OCI-LY3 (cell line): ENCODE measurements at regions not wholly inside any gene's neighbourhood (a gene's known extent, or its start where the extent isn't known, plus 50 kb on each side); places are given as distances from the start of the nearest gene placed in this dataset.

ENCODE experiments used
- H2AFZ ChIP-seq: fragments of 200-600, 300-600 bp; shearing (Covaris generic); 2 replicates; pipeline ENCODE4 v1.6.0; 2014; ENCODE audit warnings: antibody characterized with exemption, low read depth, low read length
- H3K27ac ChIP-seq: fragments of 200-600, 300-600 bp; sonication (generic); 2 replicates; pipeline ENCODE4 v1.5.1; 2014; ENCODE audit warnings: mild to moderate bottlenecking, low read length, moderate library complexity, mixed read lengths
- H3K27me3 ChIP-seq: fragments of 200-600, 300-600 bp; sonication (generic); 2 replicates; pipeline ENCODE4 v1.6.1; 2014; ENCODE audit warnings: low read depth, low read length, mixed read lengths
- H3K36me3 ChIP-seq: fragments of 200-600, 300-600 bp; sonication (generic); replicated peaks from 2 replicates; pipeline ENCODE3; 2014; ENCODE audit warnings: low read depth, low read length, mixed read lengths
- H3K4me1 ChIP-seq: fragments of 300-600, 200-600 bp; sonication (generic); 2 replicates; pipeline ENCODE4 v1.6.1; 2014; ENCODE audit warnings: low read length, mixed read lengths
- H3K4me2 ChIP-seq: fragments of 200-600, 300-600 bp; sonication (generic); 2 replicates; pipeline ENCODE4 v1.6.1; 2014; ENCODE audit warnings: low read length, mixed read lengths
- H3K4me3 ChIP-seq: fragments of 300-600, 200-600 bp; sonication (generic); 2 replicates; pipeline ENCODE4 v1.5.1; 2014; ENCODE audit warnings: antibody characterized with exemption, mild to moderate bottlenecking, low read length, moderate library complexity
- H3K79me2 ChIP-seq: fragments of 300-600, 200-600 bp; shearing (Covaris generic); 2 replicates; pipeline ENCODE4 v1.6.1; 2014; ENCODE audit warnings: mild to moderate bottlenecking, low read length, mixed read lengths
- H3K9ac ChIP-seq: fragments of 300-600, 200-600 bp; shearing (Covaris generic); 2 replicates; pipeline ENCODE4 v1.6.0; 2014; ENCODE audit warnings: mild to moderate bottlenecking, low read length, moderate library complexity
- H3K9me3 ChIP-seq: fragments of 200-600, 300-600 bp; shearing (Covaris generic); 2 replicates; pipeline ENCODE4 v1.6.1; 2014; ENCODE audit warnings: low read length, mixed read lengths; ENCODE audit not compliant: insufficient read depth
- H4K20me1 ChIP-seq: fragments of 200-600, 300-600 bp; sonication (generic); 2 replicates; pipeline ENCODE4 v1.6.1; 2016; ENCODE audit warnings: low read length, mixed read lengths; ENCODE audit not compliant: insufficient read depth
- EZH2phosphoT487 ChIP-seq: fragments of 200-600 bp; shearing (Covaris generic); IDR thresholded peaks from 2 replicates; pipeline ENCODE4 v1.6.1; 2018; ENCODE audit warnings: antibody characterized with exemption, mixed run types, low read depth
- TF ChIP-seq, protein P1 (sequence below): fragments of 200-600, 300-600 bp; sonication (generic); IDR thresholded peaks from 2 replicates; pipeline ENCODE4 v1.5.1; 2014; ENCODE audit warnings: antibody characterized with exemption, low read length, low read depth

DNA sequence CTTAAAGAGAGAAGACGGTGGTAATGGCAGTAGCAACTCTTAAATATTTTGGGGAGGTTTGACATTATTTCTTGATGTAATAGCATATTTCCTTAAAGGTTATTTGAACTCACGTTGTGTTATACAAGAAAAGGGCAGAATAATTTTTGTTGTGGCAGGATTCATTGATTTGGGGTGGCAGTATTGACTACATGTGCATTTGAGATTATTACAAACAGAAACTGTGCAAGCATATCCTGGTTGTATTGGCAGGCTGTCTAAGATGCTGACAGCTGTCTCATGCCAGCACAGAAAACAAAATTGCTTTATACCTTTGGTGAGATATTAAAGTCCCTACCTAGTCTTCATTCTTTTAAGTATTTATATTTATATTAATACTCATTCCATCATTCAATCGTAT is 300.7 kb upstream of the MAGEC2 start:
- Histone ChIP-seq H3K4me2 (no peak overlapping the region), H3K27ac (no peak overlapping the region), H3K9me3 (no peaks in the 10 kb centered on the region), H2AFZ (no peak overlapping the region), H3K27me3 (no peaks in the 10 kb centered on the region), H3K79me2 (no peaks in the 10 kb centered on the region), H4K20me1 (no peaks in the 10 kb centered on the region), H3K4me3 (no peak overlapping the region), H3K9ac (no peak overlapping the region), H3K36me3 (no peaks in the 10 kb centered on the region), H3K4me1 (peaks cover 14% of the 10 kb centered on the region; the same call in 1 of the 2 replicates)
- no peak for TF ChIP-seq EZH2phosphoT487
- TF ChIP-seq, protein P1, sequence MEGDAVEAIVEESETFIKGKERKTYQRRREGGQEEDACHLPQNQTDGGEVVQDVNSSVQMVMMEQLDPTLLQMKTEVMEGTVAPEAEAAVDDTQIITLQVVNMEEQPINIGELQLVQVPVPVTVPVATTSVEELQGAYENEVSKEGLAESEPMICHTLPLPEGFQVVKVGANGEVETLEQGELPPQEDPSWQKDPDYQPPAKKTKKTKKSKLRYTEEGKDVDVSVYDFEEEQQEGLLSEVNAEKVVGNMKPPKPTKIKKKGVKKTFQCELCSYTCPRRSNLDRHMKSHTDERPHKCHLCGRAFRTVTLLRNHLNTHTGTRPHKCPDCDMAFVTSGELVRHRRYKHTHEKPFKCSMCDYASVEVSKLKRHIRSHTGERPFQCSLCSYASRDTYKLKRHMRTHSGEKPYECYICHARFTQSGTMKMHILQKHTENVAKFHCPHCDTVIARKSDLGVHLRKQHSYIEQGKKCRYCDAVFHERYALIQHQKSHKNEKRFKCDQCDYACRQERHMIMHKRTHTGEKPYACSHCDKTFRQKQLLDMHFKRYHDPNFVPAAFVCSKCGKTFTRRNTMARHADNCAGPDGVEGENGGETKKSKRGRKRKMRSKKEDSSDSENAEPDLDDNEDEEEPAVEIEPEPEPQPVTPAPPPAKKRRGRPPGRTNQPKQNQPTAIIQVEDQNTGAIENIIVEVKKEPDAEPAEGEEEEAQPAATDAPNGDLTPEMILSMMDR: no peak

DNA sequence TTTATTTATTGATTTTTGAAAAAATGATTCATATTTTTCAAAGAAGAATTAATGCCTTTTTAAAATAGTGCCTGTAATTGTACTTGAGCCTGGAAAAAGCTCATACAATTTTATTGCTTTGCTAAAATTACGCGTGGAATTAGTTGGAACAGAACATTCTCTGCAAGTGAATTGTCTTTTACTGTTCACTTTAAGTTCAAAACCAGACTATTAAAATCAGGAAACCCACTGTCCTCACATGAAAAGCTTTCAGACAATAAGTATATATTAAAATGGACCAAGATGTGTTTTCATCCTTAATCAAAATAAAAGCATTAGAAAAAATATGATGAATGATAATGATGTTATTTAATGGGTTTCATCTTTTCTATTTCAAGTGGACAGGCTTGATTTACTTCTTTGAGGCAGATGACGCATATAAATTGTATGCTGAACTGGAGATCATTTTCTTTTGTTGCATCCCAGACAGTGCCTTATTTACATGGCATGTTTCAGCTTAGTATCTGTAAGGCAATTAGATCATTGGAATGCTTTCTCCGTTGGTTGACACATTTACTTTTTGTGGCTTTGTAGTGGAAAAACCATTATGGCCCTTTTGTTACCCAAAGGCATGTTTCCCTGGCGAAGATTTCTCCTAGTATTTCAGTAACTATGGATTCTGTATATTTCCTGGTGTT is 299.0 kb upstream of the MAGEC2 start:
- H3K9ac ChIP-seq: no peak overlapping the region

DNA sequence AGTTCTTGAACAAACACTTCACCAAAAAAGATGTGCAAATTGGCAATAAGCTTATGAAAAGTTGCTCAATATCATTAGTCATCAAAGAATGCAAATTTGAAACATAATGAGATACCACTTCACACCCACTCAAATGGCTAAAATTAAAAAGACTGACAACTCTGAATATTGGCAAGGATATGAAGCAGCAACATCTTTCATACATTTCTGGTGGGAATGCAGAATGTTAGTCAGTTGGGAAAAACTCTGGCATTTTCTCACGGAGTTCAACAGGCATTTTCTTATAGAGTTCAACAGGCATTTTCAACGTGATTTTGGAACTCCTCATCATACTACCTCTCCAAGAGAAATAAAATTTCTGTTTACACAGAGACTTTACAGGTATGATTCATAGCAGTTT is 297.4 kb upstream of the MAGEC2 start:
- TF ChIP-seq EZH2phosphoT487: no peak
- TF ChIP-seq, protein P1: no peak
- H3K4me1 ChIP-seq: peaks cover 2% of the 10 kb centered on the region; the same call in 1 of the 2 replicates

More for the DNA sequence above, 299.0 kb upstream of the MAGEC2 start:
- no peak overlapping the region for H2AFZ ChIP-seq
- no peaks in the 10 kb centered on the region for H3K36me3 ChIP-seq
- no peaks in the 10 kb centered on the region for H3K79me2 ChIP-seq
- peaks cover 5% of the 10 kb centered on the region; the same call in 1 of the 2 replicates for H3K4me1 ChIP-seq
- no peak overlapping the region for H3K4me3 ChIP-seq
- H3K9me3 ChIP-seq: no peaks in the 10 kb centered on the region
- H3K27me3 ChIP-seq: no peaks in the 10 kb centered on the region
- no peaks in the 10 kb centered on the region for H4K20me1 ChIP-seq
- no peak overlapping the region for H3K4me2 ChIP-seq
- H3K27ac ChIP-seq: no peak overlapping the region
- TF ChIP-seq EZH2phosphoT487: no peak
- TF ChIP-seq, protein P1: no peak

DNA sequence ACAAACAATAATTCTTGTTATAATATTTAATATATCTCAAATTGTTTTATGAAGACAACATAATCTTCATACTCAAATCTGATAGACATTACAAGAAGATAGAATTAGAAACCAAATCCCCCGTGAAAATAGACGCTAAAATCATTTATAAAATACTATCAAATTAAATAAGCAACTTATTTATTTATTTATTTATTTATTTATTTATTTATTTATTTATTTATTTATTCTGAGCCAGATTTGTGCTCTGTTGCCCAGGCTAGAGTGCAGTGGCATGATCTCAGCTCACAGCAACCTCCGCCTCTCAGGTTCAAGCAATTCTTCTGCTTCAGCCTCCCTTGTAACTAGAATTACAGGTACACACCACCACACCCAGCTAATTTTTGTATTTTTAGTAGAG is 294.9 kb upstream of the MAGEC2 start:
- Histone ChIP-seq H3K4me3 (no peak overlapping the region), H4K20me1 (no peaks in the 10 kb centered on the region), H3K27ac (no peak overlapping the region), H3K4me2 (no peak overlapping the region), H3K4me1 (no peaks in the 10 kb centered on the region), H3K9ac (no peak overlapping the region), H2AFZ (no peak overlapping the region), H3K9me3 (no peaks in the 10 kb centered on the region), H3K36me3 (no peaks in the 10 kb centered on the region), H3K27me3 (no peaks in the 10 kb centered on the region), H3K79me2 (no peaks in the 10 kb centered on the region)
- TF ChIP-seq, protein P1: no peak
- no peak for TF ChIP-seq EZH2phosphoT487

More for the DNA sequence above, 297.4 kb upstream of the MAGEC2 start:
- H3K36me3 ChIP-seq: no peaks in the 10 kb centered on the region
- H3K9ac ChIP-seq: no peak overlapping the region
- H3K9me3 ChIP-seq: no peaks in the 10 kb centered on the region
- no peak overlapping the region for H3K4me2 ChIP-seq
- H3K4me3 ChIP-seq: no peak overlapping the region
- H3K27me3 ChIP-seq: no peaks in the 10 kb centered on the region
- H3K79me2 ChIP-seq: no peaks in the 10 kb centered on the region
- H2AFZ ChIP-seq: no peak overlapping the region
- no peaks in the 10 kb centered on the region for H4K20me1 ChIP-seq
- no peak overlapping the region for H3K27ac ChIP-seq
